GM23338 (cell line): ENCODE measurements at regions not wholly inside any gene's neighbourhood (a gene's known extent, or its start where the extent isn't known, plus 50 kb on each side); places are given as distances from the start of the nearest gene placed in this dataset.

Source experiments
- ATAC-seq: fragments of 200-7000 bp; cut with Tn5 transposase; 3 replicates; pipeline ENCODE4 v1.9.1; 2020
- DNase-seq: peaks from one replicate; pipeline ENCODE4 v3.0.0-alpha.2; 2015; ENCODE audit warnings: low spot score
- H2AFZ ChIP-seq: fragments of 200-600 bp; sonication (generic); 2 replicates; pipeline ENCODE4 v1.8.0; 2016; ENCODE audit warnings: antibody characterized with exemption, mild to moderate bottlenecking, moderate library complexity
- H3F3A ChIP-seq: fragments of 200-600 bp; sonication (generic); replicated peaks from 2 replicates; pipeline ENCODE4 v1.8.0; 2017; ENCODE audit warnings: antibody characterized with exemption, mixed run types, low read depth
- H3K27ac ChIP-seq: fragments of 200-600 bp; sonication (generic); 2 replicates; pipeline ENCODE4 v1.6.1; 2016; ENCODE audit warnings: low read depth
- H3K27me3 ChIP-seq: fragments of 200-600 bp; sonication (generic); 2 replicates; pipeline ENCODE4 v1.8.0; 2016; ENCODE audit warnings: mild to moderate bottlenecking, mixed run types, moderate library complexity; ENCODE audit not compliant: insufficient read depth
- H3K36me3 ChIP-seq: fragments of 200-600 bp; sonication (generic); 2 replicates; pipeline ENCODE4 v1.8.0; 2016; ENCODE audit warnings: mild to moderate bottlenecking; ENCODE audit not compliant: insufficient read depth
- H3K4me1 ChIP-seq: fragments of 200-600 bp; sonication (generic); 2 replicates; pipeline ENCODE4 v1.8.0; 2016; ENCODE audit warnings: mild to moderate bottlenecking, moderate library complexity; ENCODE audit not compliant: insufficient read depth
- H3K4me2 ChIP-seq: fragments of 200-600 bp; sonication (generic); 2 replicates; pipeline ENCODE4 v1.7.1; 2017; ENCODE audit warnings: mixed run types
- H3K4me3 ChIP-seq: fragments of 200-600 bp; sonication (generic); 2 replicates; pipeline ENCODE4 v1.6.1; 2016; ENCODE audit warnings: mixed run types
- H3K79me2 ChIP-seq: fragments of 200-600 bp; sonication (generic); replicated peaks from 2 replicates; pipeline ENCODE4 v1.8.0; 2017; ENCODE audit warnings: mild to moderate bottlenecking; ENCODE audit not compliant: insufficient read depth
- H3K9me2 ChIP-seq: fragments of 200-600 bp; sonication (generic); 2 replicates; pipeline ENCODE4 v1.8.0; 2017; ENCODE audit not compliant: insufficient read depth
- H4K20me1 ChIP-seq: fragments of 200-600 bp; sonication (generic); replicated peaks from 2 replicates; pipeline ENCODE4 v1.8.0; 2017; ENCODE audit warnings: mild to moderate bottlenecking; ENCODE audit not compliant: insufficient read depth
- H3K27ac Mint-ChIP-seq: 2 replicates; pipeline ENCODE4 v1.8.0; 2020; ENCODE audit warnings: inconsistent platforms, mild to moderate bottlenecking, moderate library complexity, mixed read lengths
- H3K27me3 Mint-ChIP-seq: 3 replicates; pipeline ENCODE4 v1.8.0; 2022; ENCODE audit warnings: low read depth, mild to moderate bottlenecking, moderate library complexity, mixed read lengths, inconsistent platforms; ENCODE audit not compliant: insufficient read depth, poor library complexity
- H3K36me3 Mint-ChIP-seq: 3 replicates; pipeline ENCODE4 v1.8.0; 2021; ENCODE audit warnings: low read depth, mild to moderate bottlenecking, inconsistent platforms, moderate library complexity, mixed read lengths
- H3K4me1 Mint-ChIP-seq: 3 replicates; pipeline ENCODE4 v1.8.0; 2020; ENCODE audit warnings: mild to moderate bottlenecking, inconsistent platforms, mixed read lengths
- H3K4me3 Mint-ChIP-seq: 3 replicates; pipeline ENCODE4 v1.8.0; 2021; ENCODE audit warnings: moderate library complexity, mild to moderate bottlenecking, inconsistent platforms, mixed read lengths
- H3K9me3 Mint-ChIP-seq: 3 replicates; pipeline ENCODE4 v1.8.0; 2020; ENCODE audit warnings: moderate library complexity, mild to moderate bottlenecking, inconsistent platforms, mixed read lengths
- CREB1 ChIP-seq: fragments of 250-450 bp; sonication (Bioruptor Pico); IDR thresholded peaks from 2 replicates; pipeline ENCODE4 v1.5.0; 2020; ENCODE audit warnings: low read depth, mild to moderate bottlenecking, moderate library complexity
- ETS1 ChIP-seq: IDR thresholded peaks from 2 replicates; pipeline ENCODE4 v1.6.1; 2016; ENCODE audit warnings: antibody characterized with exemption
- EZH2 ChIP-seq: fragments of 200-600 bp; sonication (generic); IDR thresholded peaks from one replicate; pipeline ENCODE4 v1.8.0; 2017; ENCODE audit warnings: antibody characterized with exemption, mild to moderate bottlenecking, low read depth; ENCODE audit not compliant: unreplicated experiment
- EZH2phosphoT487 ChIP-seq: fragments of 200-600 bp; sonication (generic); IDR thresholded peaks from one replicate; pipeline ENCODE4 v1.8.1; 2018; ENCODE audit warnings: antibody characterized with exemption; ENCODE audit not compliant: unreplicated experiment
- JUNB ChIP-seq: IDR thresholded peaks from one replicate; pipeline ENCODE4 v1.6.1; 2016; ENCODE audit warnings: antibody characterized with exemption; ENCODE audit not compliant: unreplicated experiment
- NANOG ChIP-seq: IDR thresholded peaks from 2 replicates; pipeline ENCODE4 v1.6.1; 2016; ENCODE audit warnings: antibody characterized with exemption, borderline replicate concordance
- POLR2AphosphoS5 ChIP-seq: IDR thresholded peaks from 2 replicates; pipeline ENCODE4 v1.6.1; 2016; ENCODE audit warnings: antibody characterized with exemption, low read depth
- STAT1 ChIP-seq: IDR thresholded peaks from one replicate; pipeline ENCODE4 v1.6.1; 2016; ENCODE audit warnings: antibody characterized with exemption; ENCODE audit not compliant: unreplicated experiment
- ZNF114 ChIP-seq: fragments of 250-450 bp; sonication (Bioruptor Pico); IDR thresholded peaks from 2 replicates; pipeline ENCODE4 v1.5.0; 2020; ENCODE audit warnings: mild to moderate bottlenecking, moderate library complexity
- ZNF331 ChIP-seq: fragments of 250-450 bp; sonication (Bioruptor Pico); IDR thresholded peaks from 2 replicates; pipeline ENCODE4 v1.5.0; 2020; ENCODE audit warnings: low read depth, mild to moderate bottlenecking, moderate library complexity
- TF ChIP-seq, protein P1 (sequence below): fragments of 250-450 bp; sonication (Bioruptor Pico); IDR thresholded peaks from 2 replicates; pipeline ENCODE4 v1.5.0; 2020; ENCODE audit warnings: mild to moderate bottlenecking, moderate library complexity
- TF ChIP-seq, protein P2 (sequence below), 2 experiments: fragments of 200-600 bp in 1 of 2; sonication (generic) in 1 of 2; conservative IDR thresholded peaks; 2 replicates each; pipeline versions ENCODE4 v1.5.1 to v1.6.1; 2016 to 2017; ENCODE audit warnings: antibody characterized with exemption in 2 of 2, low read depth in 2 of 2, mild to moderate bottlenecking in 2 of 2, moderate library complexity in 1 of 2

DNA sequence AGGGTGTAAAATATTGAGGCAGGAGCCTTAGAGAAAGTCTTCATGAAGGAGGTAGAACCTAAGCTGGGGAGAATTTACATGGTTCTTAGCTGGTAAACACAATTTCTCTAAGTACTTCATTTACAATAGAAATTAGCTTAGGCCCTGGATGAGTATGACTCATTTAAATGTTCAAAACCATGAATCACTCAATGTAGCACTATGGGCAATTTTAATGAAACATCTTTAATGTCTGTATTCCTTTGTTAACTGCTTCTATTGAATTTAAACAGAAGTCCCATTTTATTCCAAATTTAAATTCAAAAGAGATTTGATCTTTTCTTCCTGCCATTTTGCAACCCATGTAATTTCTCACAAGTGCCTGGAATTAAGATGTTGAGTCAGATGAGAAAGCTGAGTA lies 252.1 kb downstream of the RFC3 start (continued):
- no peak for TF ChIP-seq ETS1
- no peak for TF ChIP-seq CREB1
- no peak for TF ChIP-seq POLR2AphosphoS5
- no peak for TF ChIP-seq ZNF331

DNA sequence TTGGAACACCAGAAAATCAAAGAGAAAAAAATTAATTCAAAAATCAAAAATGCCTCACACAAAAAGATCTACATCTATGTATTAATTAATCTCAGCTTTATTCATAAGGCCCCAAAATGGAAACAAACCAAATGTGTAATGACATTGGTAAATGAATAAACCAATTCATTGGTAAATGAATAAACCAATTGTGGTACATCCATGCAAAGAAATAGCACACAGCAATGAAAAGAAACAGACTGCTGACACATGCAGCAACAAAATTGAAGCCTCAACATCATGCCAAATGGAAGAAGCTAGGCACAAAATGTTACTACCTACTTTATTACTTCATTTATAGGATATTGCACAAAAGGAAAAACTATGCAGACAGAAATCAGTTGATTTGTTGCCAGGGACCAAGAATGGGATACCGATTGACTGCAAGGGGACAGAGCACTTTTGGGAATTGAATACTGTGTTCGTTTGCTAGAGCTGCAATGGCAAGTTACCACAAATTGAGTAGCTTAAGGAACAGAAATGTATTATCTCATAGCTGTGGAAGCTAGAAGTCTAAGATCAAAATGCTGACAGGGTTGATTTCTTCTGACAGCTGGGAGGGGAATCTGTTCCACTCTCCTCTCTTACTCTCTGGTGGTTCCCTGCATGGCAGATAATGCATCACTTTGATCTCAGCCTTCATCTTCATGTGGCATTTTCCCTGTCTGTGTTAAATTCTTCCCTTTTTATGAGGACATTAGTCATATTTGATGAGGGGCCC lies 252.8 kb downstream of the RFC3 start:
- no peaks in the 10 kb centered on the region for H3K4me1 Mint-ChIP-seq
- Histone ChIP-seq H3K27me3 (no peaks in the 10 kb centered on the region), H3K79me2 (no peaks in the 10 kb centered on the region), H3K36me3 (no peaks in the 10 kb centered on the region), H3K4me1 (no peaks in the 10 kb centered on the region), H3K4me3 (no peak overlapping the region), H4K20me1 (no peaks in the 10 kb centered on the region), H3K27ac (no peak overlapping the region), H3K4me2 (no peak overlapping the region), H2AFZ (no peak overlapping the region), H3F3A (no peaks in the 10 kb centered on the region), H3K9me2 (0 out of 2 replicates have a peak, but pooled peaks cover 4% of the 10 kb centered on the region)
- ATAC-seq = no peak
- DNase-seq = no peak
- H3K27ac Mint-ChIP-seq = no peak overlapping the region; the same call in 1 of the 2 replicates
- H3K4me3 Mint-ChIP-seq = no peak overlapping the region
- H3K36me3 Mint-ChIP-seq = peaks cover 4% of the 10 kb centered on the region; the same call in 2 of the 3 replicates
- H3K9me3 Mint-ChIP-seq = no peaks in the 10 kb centered on the region; the same call in 1 of the 3 replicates
- no peaks in the 10 kb centered on the region for H3K27me3 Mint-ChIP-seq
- TF ChIP-seq ZNF114 (CRISPR knock-in tag) (no peak), CREB1 (no peak), STAT1 (no peak), JUNB (no peak), ZNF331 (no peak), EZH2phosphoT487 (no peak), EZH2 (no peak), NANOG (no peak)
- TF ChIP-seq, protein P1, sequence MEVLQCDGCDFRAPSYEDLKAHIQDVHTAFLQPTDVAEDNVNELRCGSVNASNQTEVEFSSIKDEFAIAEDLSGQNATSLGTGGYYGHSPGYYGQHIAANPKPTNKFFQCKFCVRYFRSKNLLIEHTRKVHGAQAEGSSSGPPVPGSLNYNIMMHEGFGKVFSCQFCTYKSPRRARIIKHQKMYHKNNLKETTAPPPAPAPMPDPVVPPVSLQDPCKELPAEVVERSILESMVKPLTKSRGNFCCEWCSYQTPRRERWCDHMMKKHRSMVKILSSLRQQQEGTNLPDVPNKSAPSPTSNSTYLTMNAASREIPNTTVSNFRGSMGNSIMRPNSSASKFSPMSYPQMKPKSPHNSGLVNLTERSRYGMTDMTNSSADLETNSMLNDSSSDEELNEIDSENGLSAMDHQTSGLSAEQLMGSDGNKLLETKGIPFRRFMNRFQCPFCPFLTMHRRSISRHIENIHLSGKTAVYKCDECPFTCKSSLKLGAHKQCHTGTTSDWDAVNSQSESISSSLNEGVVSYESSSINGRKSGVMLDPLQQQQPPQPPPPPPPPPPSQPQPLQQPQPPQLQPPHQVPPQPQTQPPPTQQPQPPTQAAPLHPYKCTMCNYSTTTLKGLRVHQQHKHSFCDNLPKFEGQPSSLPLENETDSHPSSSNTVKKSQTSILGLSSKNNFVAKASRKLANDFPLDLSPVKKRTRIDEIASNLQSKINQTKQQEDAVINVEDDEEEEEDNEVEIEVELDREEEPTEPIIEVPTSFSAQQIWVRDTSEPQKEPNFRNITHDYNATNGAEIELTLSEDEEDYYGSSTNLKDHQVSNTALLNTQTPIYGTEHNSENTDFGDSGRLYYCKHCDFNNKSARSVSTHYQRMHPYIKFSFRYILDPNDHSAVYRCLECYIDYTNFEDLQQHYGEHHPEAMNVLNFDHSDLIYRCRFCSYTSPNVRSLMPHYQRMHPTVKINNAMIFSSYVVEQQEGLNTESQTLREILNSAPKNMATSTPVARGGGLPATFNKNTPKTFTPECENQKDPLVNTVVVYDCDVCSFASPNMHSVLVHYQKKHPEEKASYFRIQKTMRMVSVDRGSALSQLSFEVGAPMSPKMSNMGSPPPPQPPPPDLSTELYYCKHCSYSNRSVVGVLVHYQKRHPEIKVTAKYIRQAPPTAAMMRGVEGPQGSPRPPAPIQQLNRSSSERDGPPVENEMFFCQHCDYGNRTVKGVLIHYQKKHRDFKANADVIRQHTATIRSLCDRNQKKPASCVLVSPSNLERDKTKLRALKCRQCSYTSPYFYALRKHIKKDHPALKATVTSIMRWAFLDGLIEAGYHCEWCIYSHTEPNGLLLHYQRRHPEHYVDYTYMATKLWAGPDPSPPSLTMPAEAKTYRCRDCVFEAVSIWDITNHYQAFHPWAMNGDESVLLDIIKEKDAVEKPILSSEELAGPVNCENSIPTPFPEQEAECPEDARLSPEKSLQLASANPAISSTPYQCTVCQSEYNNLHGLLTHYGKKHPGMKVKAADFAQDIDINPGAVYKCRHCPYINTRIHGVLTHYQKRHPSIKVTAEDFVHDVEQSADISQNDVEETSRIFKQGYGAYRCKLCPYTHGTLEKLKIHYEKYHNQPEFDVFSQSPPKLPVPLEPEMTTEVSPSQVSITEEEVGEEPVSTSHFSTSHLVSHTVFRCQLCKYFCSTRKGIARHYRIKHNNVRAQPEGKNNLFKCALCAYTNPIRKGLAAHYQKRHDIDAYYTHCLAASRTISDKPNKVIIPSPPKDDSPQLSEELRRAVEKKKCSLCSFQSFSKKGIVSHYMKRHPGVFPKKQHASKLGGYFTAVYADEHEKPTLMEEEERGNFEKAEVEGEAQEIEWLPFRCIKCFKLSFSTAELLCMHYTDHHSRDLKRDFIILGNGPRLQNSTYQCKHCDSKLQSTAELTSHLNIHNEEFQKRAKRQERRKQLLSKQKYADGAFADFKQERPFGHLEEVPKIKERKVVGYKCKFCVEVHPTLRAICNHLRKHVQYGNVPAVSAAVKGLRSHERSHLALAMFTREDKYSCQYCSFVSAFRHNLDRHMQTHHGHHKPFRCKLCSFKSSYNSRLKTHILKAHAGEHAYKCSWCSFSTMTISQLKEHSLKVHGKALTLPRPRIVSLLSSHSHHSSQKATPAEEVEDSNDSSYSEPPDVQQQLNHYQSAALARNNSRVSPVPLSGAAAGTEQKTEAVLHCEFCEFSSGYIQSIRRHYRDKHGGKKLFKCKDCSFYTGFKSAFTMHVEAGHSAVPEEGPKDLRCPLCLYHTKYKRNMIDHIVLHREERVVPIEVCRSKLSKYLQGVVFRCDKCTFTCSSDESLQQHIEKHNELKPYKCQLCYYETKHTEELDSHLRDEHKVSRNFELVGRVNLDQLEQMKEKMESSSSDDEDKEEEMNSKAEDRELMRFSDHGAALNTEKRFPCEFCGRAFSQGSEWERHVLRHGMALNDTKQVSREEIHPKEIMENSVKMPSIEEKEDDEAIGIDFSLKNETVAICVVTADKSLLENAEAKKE = no peak
- TF ChIP-seq, protein P2, sequence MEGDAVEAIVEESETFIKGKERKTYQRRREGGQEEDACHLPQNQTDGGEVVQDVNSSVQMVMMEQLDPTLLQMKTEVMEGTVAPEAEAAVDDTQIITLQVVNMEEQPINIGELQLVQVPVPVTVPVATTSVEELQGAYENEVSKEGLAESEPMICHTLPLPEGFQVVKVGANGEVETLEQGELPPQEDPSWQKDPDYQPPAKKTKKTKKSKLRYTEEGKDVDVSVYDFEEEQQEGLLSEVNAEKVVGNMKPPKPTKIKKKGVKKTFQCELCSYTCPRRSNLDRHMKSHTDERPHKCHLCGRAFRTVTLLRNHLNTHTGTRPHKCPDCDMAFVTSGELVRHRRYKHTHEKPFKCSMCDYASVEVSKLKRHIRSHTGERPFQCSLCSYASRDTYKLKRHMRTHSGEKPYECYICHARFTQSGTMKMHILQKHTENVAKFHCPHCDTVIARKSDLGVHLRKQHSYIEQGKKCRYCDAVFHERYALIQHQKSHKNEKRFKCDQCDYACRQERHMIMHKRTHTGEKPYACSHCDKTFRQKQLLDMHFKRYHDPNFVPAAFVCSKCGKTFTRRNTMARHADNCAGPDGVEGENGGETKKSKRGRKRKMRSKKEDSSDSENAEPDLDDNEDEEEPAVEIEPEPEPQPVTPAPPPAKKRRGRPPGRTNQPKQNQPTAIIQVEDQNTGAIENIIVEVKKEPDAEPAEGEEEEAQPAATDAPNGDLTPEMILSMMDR (conservative IDR thresholded peaks at IDR 0.05; ENCODE audit: low read depth in 2 of 2) = no peak
